Body of pancreas (tissue), 4 donors: ENCODE measurements at regions not wholly inside any gene's neighbourhood (a gene's known extent, or its start where the extent isn't known, plus 50 kb on each side); places are given as distances from the start of the nearest gene placed in this dataset.

Source experiments
- POLR2A ChIP-seq, 3 donors: fragments of 450-650 bp; IDR thresholded peaks; one replicate each; pipeline ENCODE4 v1.6.1; 2016; ENCODE audit warnings: antibody characterized with exemption in 3 of 3, mild to moderate bottlenecking in 2 of 3
- TF ChIP-seq, protein P1 (sequence below), 7 experiments: fragments of 450-650 bp in 4 of 7; fragments of 200-600 bp in 3 of 7; sonication (generic) in 3 of 7; IDR thresholded peaks; one replicate each; pipeline ENCODE4 v1.5.1; 2016 to 2019; ENCODE audit warnings: antibody characterized with exemption in 7 of 7

DNA sequence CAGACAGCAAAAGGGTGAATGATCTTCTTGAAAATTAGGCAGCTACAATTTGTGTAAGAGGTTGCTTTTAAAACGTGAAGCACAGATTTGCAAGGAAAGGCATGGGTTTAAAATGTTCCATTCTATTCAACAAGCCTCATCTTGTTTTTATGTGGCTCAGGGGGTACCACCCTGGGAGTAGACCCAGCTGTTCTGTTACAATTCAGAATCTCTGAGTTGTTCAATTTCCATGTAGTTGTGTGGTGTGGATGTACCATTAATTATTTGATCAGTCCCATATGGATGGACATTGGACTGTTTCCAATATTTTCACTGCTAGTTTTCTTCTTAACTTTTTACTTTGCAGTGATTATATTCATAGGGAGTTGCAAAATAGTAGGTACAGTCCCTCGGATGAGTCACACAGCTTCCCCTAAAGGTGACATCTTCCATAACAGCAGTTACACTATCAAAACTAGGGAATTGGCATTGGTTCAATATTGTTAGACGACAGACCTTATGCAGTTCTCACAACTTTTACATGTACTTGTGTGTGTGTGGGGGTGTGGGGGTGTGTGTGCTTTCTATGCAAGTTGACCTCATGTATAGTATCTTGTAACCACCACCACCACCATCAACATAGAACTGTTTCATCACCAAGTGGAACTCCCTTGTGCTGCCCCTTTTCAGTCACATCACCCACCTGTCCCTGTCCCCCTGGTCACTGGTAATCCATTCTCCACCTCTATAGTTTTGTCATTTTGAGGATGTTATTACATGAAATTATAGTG is 59.0 kb upstream of the CAPRIN2 start:
- TF ChIP-seq, protein P1, sequence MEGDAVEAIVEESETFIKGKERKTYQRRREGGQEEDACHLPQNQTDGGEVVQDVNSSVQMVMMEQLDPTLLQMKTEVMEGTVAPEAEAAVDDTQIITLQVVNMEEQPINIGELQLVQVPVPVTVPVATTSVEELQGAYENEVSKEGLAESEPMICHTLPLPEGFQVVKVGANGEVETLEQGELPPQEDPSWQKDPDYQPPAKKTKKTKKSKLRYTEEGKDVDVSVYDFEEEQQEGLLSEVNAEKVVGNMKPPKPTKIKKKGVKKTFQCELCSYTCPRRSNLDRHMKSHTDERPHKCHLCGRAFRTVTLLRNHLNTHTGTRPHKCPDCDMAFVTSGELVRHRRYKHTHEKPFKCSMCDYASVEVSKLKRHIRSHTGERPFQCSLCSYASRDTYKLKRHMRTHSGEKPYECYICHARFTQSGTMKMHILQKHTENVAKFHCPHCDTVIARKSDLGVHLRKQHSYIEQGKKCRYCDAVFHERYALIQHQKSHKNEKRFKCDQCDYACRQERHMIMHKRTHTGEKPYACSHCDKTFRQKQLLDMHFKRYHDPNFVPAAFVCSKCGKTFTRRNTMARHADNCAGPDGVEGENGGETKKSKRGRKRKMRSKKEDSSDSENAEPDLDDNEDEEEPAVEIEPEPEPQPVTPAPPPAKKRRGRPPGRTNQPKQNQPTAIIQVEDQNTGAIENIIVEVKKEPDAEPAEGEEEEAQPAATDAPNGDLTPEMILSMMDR (IDR thresholded peaks at IDR 0.05), result no peak
- TF ChIP-seq POLR2A (IDR thresholded peaks at IDR 0.05), result no peak
